K562 (cell line): ENCODE measurements at regions not wholly inside any gene's neighbourhood (a gene's known extent, or its start where the extent isn't known, plus 50 kb on each side); places are given as distances from the start of the nearest gene placed in this dataset.

Experiments used
- ATAC-seq: fragments of 200-7000 bp; cut with Tn5 transposase; 3 replicates; pipeline ENCODE4 v1.9.1; 2020; ENCODE audit warnings: moderate library complexity
- BruUV-seq: library from RNA; stranded (reverse); fragments of 400-500 nt; replicated peaks from 2 replicates; lab custom pipeline; 2021; lab: Mats Ljungman, UMichigan
- CTCF ChIA-PET: fragments of 300-600 bp; formaldehyde crosslinking; extraction: SDS; loops from one replicate; lab custom pipeline; 2021; ENCODE audit warnings: low intra/inter-chr PET ratio; lab: Yijun Ruan, JAX
- POLR2A ChIA-PET: fragments of 300-600, 350-650 bp; sonication (Branson Sonifier 250); formaldehyde crosslinking; extraction: SDS; loops from one replicate; lab custom pipeline; 2021; ENCODE audit warnings: antibody characterized with exemption, inconsistent platforms; lab: Yijun Ruan, JAX
- DNase-seq, 4 experiments: peaks; one replicate each; pipeline versions ENCODE4 v3.0.0 to v3.0.0-alpha.2; 2011 to 2018; ENCODE audit warnings: low spot score in 3 of 4, mixed read lengths in 3 of 4; ENCODE audit errors: extremely low read depth in 1 of 4
- FAIRE-seq: peaks from 2 replicates; lab custom pipeline; 2011; peaks lifted over from hg19 to GRCh38; lab: Jason Lieb, UNC
- H2AFZ ChIP-seq: 2 replicates; pipeline ENCODE4 v1.6.0; 2011; ENCODE audit warnings: low read depth, low read length, control low read depth, inconsistent platforms
- H3K27ac ChIP-seq: fragments of 200-600 bp; 3 replicates; pipeline ENCODE4 v1.8.0; 2011; ENCODE audit warnings: low read depth, mild to moderate bottlenecking, control low read depth, inconsistent platforms, low read length, moderate library complexity, mixed read lengths; ENCODE audit errors: extremely low read depth
- H3K27me3 ChIP-seq, 2 experiments: fragments of 300-600 bp in 1 of 2; 2 replicates in 1 of 2; 3 replicates in 1 of 2; pipeline versions ENCODE4 v1.6.0 to v1.8.0; 2011; ENCODE audit warnings: inconsistent platforms in 2 of 2, low read length in 2 of 2, mild to moderate bottlenecking in 1 of 2, mixed read lengths in 1 of 2, moderate library complexity in 1 of 2; ENCODE audit not compliant: control insufficient read depth in 2 of 2, insufficient read depth in 2 of 2
- H3K36me3 ChIP-seq: fragments of 300-600 bp; 3 replicates; pipeline ENCODE4 v1.8.0; 2011; ENCODE audit warnings: mild to moderate bottlenecking, low read length, inconsistent platforms; ENCODE audit not compliant: control insufficient read depth, insufficient read depth
- H3K4me1 ChIP-seq, 2 experiments: fragments of 200-600 bp in 1 of 2; replicated peaks in 1 of 2; 2 replicates in 1 of 2; 3 replicates in 1 of 2; pipeline versions ENCODE4 v1.5.1 to v1.8.0; 2011; ENCODE audit warnings: inconsistent platforms in 2 of 2, low read length in 2 of 2, mild to moderate bottlenecking in 1 of 2, mixed read lengths in 1 of 2, moderate library complexity in 1 of 2; ENCODE audit not compliant: control insufficient read depth in 2 of 2, insufficient read depth in 2 of 2
- H3K4me2 ChIP-seq: 2 replicates; pipeline ENCODE4 v1.6.1; 2011; ENCODE audit warnings: low read length, control low read depth, inconsistent platforms, mixed read lengths; ENCODE audit not compliant: insufficient read depth
- H3K4me3 ChIP-seq: fragments of 200-600 bp; sonication (generic), shearing (Covaris generic); 2 replicates; pipeline ENCODE4 v1.5.1; 2016; ENCODE audit warnings: control low read depth, inconsistent platforms
- H3K79me2 ChIP-seq: fragments of 200-600 bp; 3 replicates; pipeline ENCODE4 v1.8.0; 2011; ENCODE audit warnings: low read length, inconsistent platforms; ENCODE audit not compliant: control insufficient read depth, insufficient read depth
- H3K9ac ChIP-seq, 2 experiments: 2 replicates each; pipeline versions ENCODE4 v1.6.0 to v1.6.1; 2011; ENCODE audit warnings: low read depth in 2 of 2, low read length in 2 of 2, control low read depth in 1 of 2, inconsistent platforms in 1 of 2, mild to moderate bottlenecking in 1 of 2, mixed read lengths in 1 of 2; ENCODE audit not compliant: insufficient read depth in 1 of 2
- H3K9me1 ChIP-seq: one replicate; pipeline ENCODE4 v1.6.0; 2011; ENCODE audit warnings: inconsistent platforms, mild to moderate bottlenecking, low read length, moderate library complexity; ENCODE audit not compliant: control insufficient read depth, insufficient read depth
- H3K9me3 ChIP-seq: replicated peaks from 2 replicates; pipeline ENCODE4 v1.5.1; 2011; ENCODE audit warnings: low read depth, low read length, inconsistent platforms; ENCODE audit not compliant: control insufficient read depth, insufficient read depth
- H4K20me1 ChIP-seq: replicated peaks from 2 replicates; pipeline ENCODE4 v1.6.1; 2011; ENCODE audit warnings: low read length, inconsistent platforms, mixed read lengths; ENCODE audit not compliant: control insufficient read depth, insufficient read depth
- CHAMP1 ChIP-seq: fragments of 450-650 bp; IDR thresholded peaks from 2 replicates; pipeline ENCODE4 v1.6.1; 2016; ENCODE audit warnings: mild to moderate bottlenecking
- CHD2 ChIP-seq: IDR thresholded peaks from 2 replicates; pipeline ENCODE4 v1.6.1; 2011; ENCODE audit warnings: low read depth, low read length
- CHD4 ChIP-seq: fragments of 200-600 bp; sonication (generic); IDR thresholded peaks from 3 replicates; pipeline ENCODE4 v1.6.1; 2012; ENCODE audit warnings: low read depth, mild to moderate bottlenecking, mixed read lengths, low read length, inconsistent platforms; ENCODE audit not compliant: insufficient read depth, insufficient replicate concordance, poor library complexity, severe bottlenecking
- E4F1 ChIP-seq: fragments of 250-450 bp; sonication (Bioruptor Pico); IDR thresholded peaks from 2 replicates; pipeline ENCODE4 v1.5.0; 2021; ENCODE audit warnings: mild to moderate bottlenecking, borderline replicate concordance
- FOXK1 ChIP-seq: sonication (generic); formaldehyde crosslinking; IDR thresholded peaks from 2 replicates; pipeline ENCODE4 v1.8.0; 2022; ENCODE audit warnings: missing genetic modification reagents, mild to moderate bottlenecking, borderline replicate concordance
- GATAD2A ChIP-seq: fragments of 450-650 bp; IDR thresholded peaks from 2 replicates; pipeline ENCODE4 v1.6.1; 2017
- HCFC1 ChIP-seq: IDR thresholded peaks from 2 replicates; pipeline ENCODE4 v1.6.1; 2012; ENCODE audit warnings: low read depth, low read length, improper control_type of control experiment
- JUND ChIP-seq, 2 experiments: IDR thresholded peaks; 2 replicates in 1 of 2; 3 replicates in 1 of 2; pipeline ENCODE4 v1.6.1; 2011; ENCODE audit warnings: borderline replicate concordance in 2 of 2, low read depth in 2 of 2, low read length in 2 of 2, improper control_type of control experiment in 1 of 2, missing biosample characterization in 1 of 2, missing genetic modification characterization in 1 of 2, missing genetic modification reagents in 1 of 2
- KAT2B ChIP-seq: IDR thresholded peaks from one replicate; pipeline ENCODE4 v1.6.1; 2012; ENCODE audit warnings: low read depth, mild to moderate bottlenecking, control low read depth, inconsistent platforms, low read length, moderate library complexity
- KLF6 ChIP-seq: fragments of 250-450 bp; sonication (Bioruptor Pico); IDR thresholded peaks from 2 replicates; pipeline ENCODE4 v1.4.0; 2020; ENCODE audit warnings: mild to moderate bottlenecking, moderate library complexity, borderline replicate concordance
- MCM7 ChIP-seq, 2 experiments: fragments of 450-650 bp; IDR thresholded peaks; 2 replicates each; pipeline ENCODE4 v1.6.1; 2016 to 2018
- POLR2A ChIP-seq: fragments of 450-650 bp; conservative IDR thresholded peaks from 2 replicates; pipeline ENCODE4 v1.6.1; 2016
- TAF7 ChIP-seq: fragments of 450-650 bp; IDR thresholded peaks from 2 replicates; pipeline ENCODE4 v1.6.1; 2016; ENCODE audit warnings: missing genetic modification characterization, missing compliant biosample characterization
- ZNF12 ChIP-seq: sonication (generic); formaldehyde crosslinking; IDR thresholded peaks from 2 replicates; pipeline ENCODE4 v1.4.0; 2020; ENCODE audit warnings: mild to moderate bottlenecking, missing genetic modification reagents
- ZNF263 ChIP-seq: sonication (generic); formaldehyde crosslinking; IDR thresholded peaks from 2 replicates; pipeline ENCODE4 v1.8.0; 2022; ENCODE audit warnings: mild to moderate bottlenecking, missing genetic modification reagents, borderline replicate concordance
- ZNF512 ChIP-seq: IDR thresholded peaks from 2 replicates; pipeline ENCODE4 v1.6.1; 2016; ENCODE audit warnings: missing genetic modification characterization, missing compliant biosample characterization
- WGBS: fragments of 100-300 bp; shearing (Covaris generic); methylation state at CpG from one replicate; pipeline ENCODE4 v1.1.6; 2016; ENCODE audit warnings: low coverage, mixed read lengths; ENCODE audit not compliant: insufficient coverage; ENCODE audit errors: missing lambda C conversion rate; 5-methylcytosine and 5-hydroxymethylcytosine counted together
- in situ Hi-C: fragments of 300-500 bp; cut with MboI; formaldehyde crosslinking; loops from 4 replicates; pipeline ENCODE4 v1.15.0; 2018; ENCODE audit warnings: inconsistent platforms, mixed read lengths
- intact Hi-C: fragments of 100-400 bp; cut with micrococcal nuclease; formaldehyde crosslinking; loops from 2 replicates; pipeline ENCODE4 v1.14.2; 2022

DNA sequence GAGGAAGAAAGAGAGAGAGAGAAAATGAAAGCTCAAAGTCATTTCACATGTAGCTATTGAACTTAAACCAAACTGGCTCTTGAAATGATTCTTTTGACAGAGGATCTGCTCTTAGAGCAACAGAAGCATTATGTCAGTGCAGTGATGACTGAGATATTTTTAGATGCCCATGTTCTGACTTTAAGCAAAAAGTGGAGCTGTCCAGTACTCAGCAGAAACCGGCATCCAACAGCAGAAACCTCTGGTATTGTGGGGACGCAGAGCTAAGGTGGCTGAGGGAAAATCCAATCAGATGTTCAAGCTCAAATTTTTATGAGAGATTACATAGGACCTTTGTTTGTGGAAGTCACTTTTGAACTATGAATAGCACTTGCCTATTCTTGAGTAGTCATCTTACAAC is 69.8 kb upstream of the ANKFN1 start:
- TF ChIP-seq JUND (IDR thresholded peaks at IDR 0.05; ENCODE audit: borderline replicate concordance, low read depth, low read length) (no peak), JUND (tag; IDR thresholded peaks at IDR 0.05; ENCODE audit: borderline replicate concordance, low read depth, low read length) (no peak), E4F1 (CRISPR knock-in tag) (no peak), KAT2B (no peak), ZNF512 (tag) (no peak), GATAD2A (no peak), POLR2A (no peak), ZNF263 (CRISPR knock-in tag) (no peak), KLF6 (CRISPR knock-in tag) (no peak), CHAMP1 (no peak), CHD2 (no peak), ZNF12 (no peak), CHD4 (no peak), TAF7 (tag) (no peak), MCM7 (IDR thresholded peaks at IDR 0.05) (no peak), HCFC1 (no peak), FOXK1 (CRISPR knock-in tag) (no peak)
- Histone ChIP-seq H2AFZ (no peak overlapping the region), H3K9ac (no peak overlapping the region), H3K79me2 (no peaks in the 10 kb centered on the region), H3K9me1 (no peaks in the 10 kb centered on the region), H4K20me1 (no peaks in the 10 kb centered on the region), H3K4me2 (no peak overlapping the region), H3K4me1 (no peaks in the 10 kb centered on the region), H3K27me3 (no peaks in the 10 kb centered on the region), H3K36me3 (no peaks in the 10 kb centered on the region), H3K4me3 (no peak overlapping the region), H3K27ac (no peak overlapping the region), H3K9me3 (no peaks in the 10 kb centered on the region)
- in situ Hi-C loops: no loop called here
- intact Hi-C loops: no loop called here
- no TSS peak for BruUV-seq
- DNase-seq: no peak
- ATAC-seq: no peak
- POLR2A ChIA-PET: no interaction called here
- CTCF ChIA-PET: no interaction called here
- 6% methylated on average over 2 of the region's 2 CpGs for WGBS
- no peak for FAIRE-seq
